NB4 (cell line): ENCODE measurements at regions not wholly inside any gene's neighbourhood (a gene's known extent, or its start where the extent isn't known, plus 50 kb on each side); places are given as distances from the start of the nearest gene placed in this dataset.

ENCODE experiments used
- DNase-seq: peaks from one replicate; pipeline ENCODE4 v3.0.0; 2010; ENCODE audit warnings: low read depth
- H3K4me3 ChIP-seq: one replicate; pipeline ENCODE4 v1.5.1; 2011; ENCODE audit warnings: mild to moderate bottlenecking, low read depth, low read length, moderate library complexity
- CTCF ChIP-seq: IDR thresholded peaks from one replicate; pipeline ENCODE4 v1.5.1; 2012; ENCODE audit warnings: low read depth, low read length
- MYC ChIP-seq: IDR thresholded peaks from 2 replicates; pipeline ENCODE4 v1.6.1; 2011; ENCODE audit warnings: low read depth, low read length
- POLR2A ChIP-seq: IDR thresholded peaks from 2 replicates; pipeline ENCODE4 v1.6.1; 2011; ENCODE audit warnings: mild to moderate bottlenecking; ENCODE audit not compliant: insufficient read length; ENCODE audit errors: extremely low read depth
- TF ChIP-seq, protein P1 (sequence below): IDR thresholded peaks from 2 replicates; pipeline ENCODE4 v1.6.1; 2011; ENCODE audit warnings: low read depth, low read length

DNA sequence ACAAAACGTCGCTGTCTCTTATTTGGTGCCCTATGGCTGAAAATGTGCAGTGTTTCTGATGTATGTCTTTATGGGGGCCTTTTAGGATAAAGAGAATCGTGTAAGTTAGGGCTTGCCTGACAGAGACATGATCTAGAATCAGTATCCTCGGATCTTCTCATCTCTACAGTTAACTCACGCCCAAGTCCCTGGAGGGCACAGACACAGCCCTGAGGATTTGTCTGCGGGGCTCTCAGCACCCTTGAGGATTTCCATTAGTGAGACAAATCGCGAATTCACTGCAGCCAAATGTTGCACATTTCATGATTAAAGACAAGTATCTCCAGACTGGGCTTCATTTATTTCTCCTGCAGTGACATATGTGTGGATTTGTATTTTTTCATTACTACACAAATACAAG, 552.7 kb downstream of the C6orf118 start:
- TF ChIP-seq, protein P1, sequence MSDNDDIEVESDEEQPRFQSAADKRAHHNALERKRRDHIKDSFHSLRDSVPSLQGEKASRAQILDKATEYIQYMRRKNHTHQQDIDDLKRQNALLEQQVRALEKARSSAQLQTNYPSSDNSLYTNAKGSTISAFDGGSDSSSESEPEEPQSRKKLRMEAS: no peak
- TF ChIP-seq MYC (no peak), CTCF (no peak)
- DNase-seq: no peak
- H3K4me3 ChIP-seq: no peak overlapping the region

DNA sequence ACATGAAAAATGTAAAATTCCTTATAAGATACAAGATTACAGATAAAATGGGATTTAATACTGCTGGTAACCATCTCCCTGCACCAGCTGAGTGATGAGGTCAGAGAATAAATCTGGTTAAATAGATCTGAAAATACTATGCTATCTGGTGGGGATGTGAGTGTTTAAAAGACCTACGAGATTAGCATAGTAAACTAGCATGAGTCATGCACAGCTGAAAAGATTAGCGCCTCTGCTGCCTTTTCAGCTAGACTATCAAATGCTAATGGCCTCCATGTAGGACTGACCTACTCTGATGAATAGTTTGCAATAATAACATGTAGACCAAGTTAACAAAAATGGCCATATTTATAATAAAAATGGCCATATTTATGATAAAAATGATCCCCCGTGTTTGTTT, 553.3 kb downstream of the C6orf118 start:
- H3K4me3 ChIP-seq: no peak overlapping the region
- DNase-seq: no peak
- TF ChIP-seq, protein P1: no peak
- TF ChIP-seq POLR2A: no peak
- no peak for TF ChIP-seq CTCF
- TF ChIP-seq MYC: no peak

DNA sequence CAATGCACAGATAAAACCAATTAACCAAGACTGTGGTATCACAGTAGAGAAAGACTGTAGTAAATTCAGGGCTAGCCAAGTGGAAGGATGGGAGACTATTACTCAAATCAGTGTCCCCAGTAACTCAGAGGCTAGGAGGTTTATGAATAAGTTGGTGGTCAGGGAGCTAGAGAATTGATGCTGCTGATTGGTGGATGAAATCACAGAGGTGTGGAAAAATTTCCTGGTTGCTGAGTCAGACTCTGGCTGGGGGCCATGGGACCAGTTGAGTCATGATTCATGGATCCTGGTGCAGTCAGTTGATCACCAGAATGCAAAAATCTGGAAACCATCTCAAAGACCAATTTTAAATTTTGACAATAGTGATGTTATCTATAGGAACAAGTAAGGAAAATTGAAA, 555.9 kb downstream of the C6orf118 start:
- H3K4me3 ChIP-seq: no peak overlapping the region
- TF ChIP-seq POLR2A (no peak), CTCF (no peak), MYC (no peak)
- TF ChIP-seq, protein P1: no peak
- DNase-seq: no peak

DNA sequence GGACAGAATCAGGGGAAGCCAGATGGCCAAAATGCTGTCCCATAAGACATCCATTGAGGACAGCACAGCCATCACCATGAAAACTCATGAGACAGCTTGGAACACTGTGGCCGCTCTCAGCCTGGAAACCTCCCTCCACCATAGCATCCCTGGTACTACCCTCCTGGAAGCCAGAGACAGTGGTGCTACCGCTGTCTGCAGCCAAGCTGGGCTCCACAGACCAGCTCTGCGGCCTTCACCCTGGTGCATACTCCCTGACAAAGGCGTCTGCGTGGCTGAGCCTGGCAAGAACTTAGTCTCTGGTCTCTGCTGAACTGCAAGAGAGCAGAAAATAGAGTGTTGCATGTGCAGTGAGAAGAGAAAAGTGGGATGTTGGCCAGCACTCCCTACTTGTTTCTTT, 558.0 kb downstream of the C6orf118 start:
- H3K4me3 ChIP-seq: no peak overlapping the region
- no peak for DNase-seq
- TF ChIP-seq CTCF: no peak
- TF ChIP-seq MYC: no peak
- no peak for TF ChIP-seq POLR2A
- TF ChIP-seq, protein P1: no peak

DNA sequence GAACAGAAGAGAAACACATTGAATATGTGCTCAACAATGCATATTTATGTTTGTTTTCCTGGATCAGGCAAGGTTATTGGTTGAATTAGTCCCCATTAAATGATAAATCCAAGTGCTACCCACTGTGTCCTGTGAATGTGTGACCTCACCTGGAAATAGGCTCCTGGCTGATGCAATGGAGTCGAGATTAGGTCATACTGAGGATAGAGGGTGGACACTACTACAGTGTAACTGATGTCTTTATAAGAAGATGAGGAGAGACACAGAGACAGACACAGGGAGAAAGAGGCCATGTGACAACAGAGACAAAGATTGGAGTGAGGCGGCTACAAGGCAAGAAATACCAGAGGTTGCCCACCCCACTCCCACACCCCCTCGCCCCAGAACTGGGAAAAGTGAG, 559.3 kb downstream of the C6orf118 start:
- DNase-seq: no peak

More for the DNA sequence above, 559.3 kb downstream of the C6orf118 start:
- TF ChIP-seq, protein P1: no peak
- TF ChIP-seq MYC (no peak), POLR2A (no peak), CTCF (no peak)
- no peak overlapping the region for H3K4me3 ChIP-seq
